ENCODE measurements at regions not wholly inside any gene's neighbourhood (a gene's known extent, or its start where the extent isn't known, plus 50 kb on each side); places are given as distances from the start of the nearest gene placed in this dataset.
"Not testable (repeated sequence)": the region's sequence is repeated elsewhere in the genome, so short reads cannot be mapped to it uniquely, and the experiment has no call there.

DNA sequence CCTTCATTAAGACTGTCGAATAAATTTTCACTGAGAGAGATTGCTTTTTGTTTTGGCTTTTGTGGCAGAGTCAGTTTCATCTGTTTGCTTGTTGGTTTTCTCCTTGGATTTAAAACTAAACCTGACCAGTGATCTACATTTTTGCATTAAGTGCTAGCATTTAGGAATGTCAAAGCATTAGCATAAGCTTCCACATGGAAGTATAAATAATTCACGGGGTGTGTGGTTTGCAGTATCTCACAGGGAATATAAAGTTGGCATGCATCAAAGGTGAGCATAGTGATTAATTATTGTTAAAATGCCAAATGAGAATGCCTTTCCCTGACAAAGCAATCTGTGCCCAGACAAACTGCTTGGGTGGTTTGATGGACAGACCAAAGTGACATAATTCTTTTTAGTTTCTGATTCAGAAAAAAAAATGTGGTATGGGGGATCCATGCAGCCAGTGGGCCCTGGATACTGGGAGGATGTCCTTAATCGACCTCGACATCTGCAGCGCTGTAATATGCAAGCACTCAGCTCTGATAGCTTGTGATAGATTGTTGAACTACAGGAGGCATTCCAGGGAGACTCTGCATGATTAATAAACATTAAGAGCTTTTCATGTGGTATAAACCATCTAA lies 339.3 kb upstream of the POM121L12 start:
- DNase-seq: no peak

DNA sequence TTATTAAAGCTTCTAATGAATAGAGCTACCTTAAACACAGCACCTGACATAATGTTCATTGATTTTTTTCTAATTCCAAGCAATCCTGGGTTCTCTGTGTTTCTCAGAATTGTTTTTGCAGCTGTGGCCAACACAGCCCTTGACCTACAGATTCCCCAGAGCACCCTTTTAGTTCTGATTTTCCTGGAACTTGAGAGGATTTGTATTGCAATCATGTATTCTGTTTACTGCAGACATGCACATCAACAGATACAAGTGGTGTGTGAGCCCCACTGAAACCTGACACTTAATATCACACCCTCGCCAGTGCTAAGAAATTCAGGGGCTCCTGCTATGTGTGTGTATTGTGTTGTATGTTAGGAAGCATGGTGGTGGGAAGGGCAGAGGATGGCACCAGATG lies 344.2 kb upstream of the POM121L12 start:
- no peak for DNase-seq

DNA sequence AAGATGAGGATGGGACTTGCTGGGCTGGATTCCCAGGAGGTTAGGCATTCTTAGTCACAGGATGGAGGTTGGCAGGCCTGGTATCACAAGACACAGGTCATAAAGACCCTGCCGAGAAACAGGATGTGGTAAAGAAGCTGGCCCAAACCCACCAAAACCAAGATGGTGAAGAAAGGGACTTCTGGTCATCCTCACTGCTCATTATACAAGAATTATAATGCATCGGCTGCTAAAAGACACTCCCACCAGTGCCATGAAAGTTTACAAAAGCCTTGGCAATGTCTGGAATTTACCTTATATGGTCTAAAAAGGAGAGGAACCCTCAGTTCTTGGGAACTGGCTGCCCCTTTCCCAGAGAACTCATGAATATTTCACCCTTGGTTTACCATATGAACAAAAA lies 345.5 kb upstream of the POM121L12 start:
- DNase-seq: no peak

DNA sequence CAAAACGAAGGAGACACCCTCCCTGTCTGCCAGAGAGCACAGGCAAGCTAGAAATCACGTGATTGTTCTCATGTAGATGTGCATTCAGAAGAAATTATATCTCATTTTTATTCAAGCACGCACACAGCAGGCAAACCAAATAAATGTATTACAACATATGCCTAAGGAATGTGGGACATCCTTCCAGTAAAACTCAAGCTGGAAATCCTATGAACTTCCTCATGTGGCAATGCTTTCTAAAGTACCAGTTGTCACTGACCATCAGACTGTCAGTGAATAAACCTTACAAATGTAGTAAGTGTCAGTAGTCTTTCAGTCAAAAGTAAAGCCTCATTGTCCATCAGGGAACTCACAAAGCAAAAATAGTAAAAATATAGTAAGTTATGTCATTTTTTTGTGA lies 350.1 kb upstream of the POM121L12 start:
- DNase-seq: no peak

DNA sequence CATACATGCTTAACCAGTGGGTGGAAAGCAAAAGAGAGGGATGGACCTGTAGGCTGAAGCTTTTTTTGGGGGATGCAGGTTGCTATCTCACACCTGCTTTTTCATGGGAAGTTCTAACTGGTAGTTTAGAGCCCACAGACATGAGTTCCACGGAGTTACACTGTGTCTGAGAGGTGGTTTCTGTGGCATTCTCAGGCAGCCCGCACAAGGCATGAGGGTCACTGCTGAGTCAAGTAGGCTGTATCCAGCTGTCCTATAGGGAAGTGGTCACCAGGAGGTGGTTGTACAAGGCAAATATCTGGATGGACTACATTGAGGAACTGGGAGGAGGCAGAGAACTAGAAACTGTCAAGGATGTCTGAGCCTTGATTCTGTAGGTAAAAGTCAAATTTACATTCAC lies 351.0 kb upstream of the POM121L12 start:
- no peak for DNase-seq

DNA sequence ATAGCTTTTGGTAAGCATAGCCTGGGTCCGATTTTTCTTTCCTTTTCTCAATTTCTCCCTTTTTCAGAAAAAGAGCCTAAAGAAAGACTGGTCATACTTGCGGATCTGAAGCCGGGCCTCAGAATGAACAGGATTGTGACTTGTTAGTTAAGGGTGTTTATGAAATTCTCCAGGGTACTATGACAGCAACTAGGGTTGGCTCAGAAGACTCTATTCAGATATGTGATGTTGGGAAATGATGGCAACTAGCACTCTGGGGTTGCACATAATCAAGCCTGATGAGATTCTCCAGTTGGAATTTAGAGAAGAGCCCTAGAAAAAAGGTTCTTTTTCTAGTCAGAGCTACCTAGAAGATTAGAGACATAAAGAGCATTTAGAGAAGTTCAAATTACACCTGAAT lies 352.4 kb upstream of the POM121L12 start:
- DNase-seq: no peak

DNA sequence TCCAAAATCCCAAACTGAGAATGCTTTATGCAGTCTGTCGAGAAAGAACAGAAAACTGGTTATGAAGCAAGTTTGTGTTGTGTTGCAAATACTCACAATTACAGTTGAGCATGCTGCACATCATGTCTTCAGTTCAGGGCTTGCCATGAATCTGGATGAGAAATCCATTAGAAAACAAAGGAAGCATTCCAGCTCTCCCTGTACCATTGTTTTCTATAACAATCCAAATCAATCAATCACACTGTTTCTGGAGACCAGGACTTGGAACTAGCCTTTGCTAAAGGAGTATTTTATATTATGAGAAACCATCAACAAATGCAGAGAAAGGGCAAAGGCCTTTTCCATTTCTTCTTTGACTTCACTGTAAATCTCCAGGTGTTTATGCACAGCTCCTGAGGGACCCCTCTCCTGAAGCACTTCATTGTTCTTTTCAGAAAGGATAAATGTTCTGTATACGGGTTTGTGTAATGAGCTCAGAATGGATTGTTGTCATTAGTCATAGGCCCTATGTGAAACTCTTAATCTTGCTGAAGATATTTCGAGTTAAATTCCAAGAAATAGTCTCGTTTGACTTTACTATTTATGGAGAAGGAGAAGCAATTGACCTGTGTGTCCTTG lies 364.7 kb upstream of the POM121L12 start:
- no peak for DNase-seq

DNA sequence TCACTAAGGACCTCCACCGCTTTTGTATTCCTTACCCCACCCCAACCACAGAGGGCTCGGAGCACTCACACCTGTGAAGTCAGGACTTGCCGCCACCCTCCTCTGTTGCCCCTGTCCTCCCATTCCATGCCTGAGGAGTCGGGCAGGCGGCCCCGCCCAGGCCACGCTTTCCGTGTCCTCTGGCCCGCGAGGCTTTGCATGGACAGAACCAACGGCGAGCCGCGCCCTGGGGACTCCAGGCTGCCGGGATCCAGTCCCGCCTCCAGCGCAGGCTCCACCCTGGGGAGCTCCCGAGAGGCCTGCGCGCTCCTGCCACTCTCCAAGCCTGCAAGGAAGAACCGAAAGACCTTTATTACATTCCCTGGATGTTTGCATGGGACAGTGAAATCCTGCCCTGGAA lies 366.4 kb upstream of the POM121L12 start:
- no peak for DNase-seq

DNA sequence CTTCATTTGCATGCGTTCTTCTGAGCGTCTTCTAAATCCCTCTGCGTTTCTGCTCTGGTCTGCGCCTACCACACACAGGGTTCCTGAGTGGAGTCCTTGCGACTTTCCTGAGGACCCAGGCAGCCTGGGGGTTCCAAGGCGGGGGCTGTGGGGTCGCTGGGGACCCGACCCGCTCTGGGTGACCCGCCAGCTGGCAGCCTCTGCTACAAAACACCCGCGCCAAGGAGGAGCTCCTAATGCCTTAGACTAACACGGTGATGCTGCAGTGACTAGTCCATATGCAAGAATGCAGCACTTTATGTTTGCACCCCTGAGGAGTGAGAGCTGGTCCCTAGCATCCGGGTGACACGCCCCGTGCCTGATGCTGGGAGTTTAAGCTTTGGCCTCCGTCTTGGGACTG lies 367.0 kb upstream of the POM121L12 start:
- DNase-seq: no peak

DNA sequence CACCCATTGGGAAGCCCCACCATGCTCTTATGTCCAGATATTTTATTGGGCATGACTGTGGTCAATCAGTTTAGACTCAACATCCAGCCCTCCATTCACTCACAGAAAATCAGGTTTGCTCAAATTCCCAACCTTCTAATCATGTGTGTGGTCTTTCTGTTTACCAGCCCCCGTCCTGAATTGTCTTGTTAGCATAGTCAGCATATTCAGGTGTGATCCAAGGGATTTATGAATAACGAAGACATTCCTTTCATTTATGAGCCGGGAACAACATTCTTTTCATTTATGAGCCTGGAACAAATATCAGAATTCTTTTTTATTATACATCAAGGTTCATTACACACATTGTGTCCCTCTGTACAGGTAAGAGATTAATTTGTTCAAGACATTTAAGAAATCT lies 376.3 kb upstream of the POM121L12 start:
- DNase-seq: no peak

DNA sequence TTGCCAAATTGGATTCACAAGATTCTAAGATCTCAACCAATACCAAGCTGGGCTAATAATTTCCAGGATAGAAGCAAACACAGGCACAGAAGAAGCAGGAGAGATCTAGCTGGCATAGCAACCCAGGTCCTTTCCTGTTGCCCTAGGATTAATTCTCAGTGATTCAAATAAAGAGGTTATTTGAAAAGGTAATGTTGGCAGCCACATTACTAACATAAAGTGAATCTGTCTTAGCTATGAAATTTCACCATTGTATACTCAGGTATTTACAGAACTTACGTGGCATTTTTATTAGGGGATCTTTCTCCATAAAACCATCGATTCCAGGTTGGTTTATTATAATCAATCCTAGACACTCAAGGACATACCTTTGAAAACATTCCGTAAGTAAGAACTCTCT lies 379.3 kb upstream of the POM121L12 start:
- no peak for DNase-seq

DNA sequence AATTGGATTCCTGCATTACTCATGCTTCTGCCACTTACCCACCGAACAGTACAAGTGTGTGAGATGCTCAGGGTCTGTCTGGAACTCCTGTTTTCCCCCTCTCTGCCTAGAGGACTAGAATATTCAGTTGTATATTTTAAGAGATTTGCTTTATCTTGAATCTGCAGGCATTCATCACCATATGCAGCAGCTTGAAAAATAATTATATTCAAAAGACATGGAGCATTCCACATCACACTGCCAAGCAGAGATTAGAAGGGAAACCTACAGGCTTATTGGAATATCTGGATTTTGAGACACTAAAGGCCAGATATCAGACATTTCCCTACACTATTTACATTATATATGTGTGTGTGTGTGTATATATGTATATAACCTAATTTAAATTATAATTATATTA lies 382.8 kb upstream of the POM121L12 start:
- DNase-seq: no peak

DNA sequence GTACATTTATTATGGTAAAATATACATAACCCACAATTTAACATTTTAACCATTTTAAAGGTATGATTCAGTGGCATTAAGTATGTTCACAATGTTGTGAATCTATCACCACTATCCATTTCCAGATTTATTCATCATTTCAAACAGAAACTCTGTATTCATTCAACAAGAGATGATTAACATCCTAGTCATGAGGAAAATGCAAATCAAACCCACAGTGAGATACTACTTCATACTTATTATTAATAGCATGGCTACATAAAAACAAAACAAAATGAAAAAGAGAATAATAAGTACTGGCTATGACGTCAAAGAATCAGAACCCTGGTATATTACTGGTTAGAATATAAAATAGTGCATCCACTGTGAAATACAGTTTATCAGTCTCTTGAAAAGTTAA lies 386.6 kb upstream of the POM121L12 start:
- no peak for DNase-seq

DNA sequence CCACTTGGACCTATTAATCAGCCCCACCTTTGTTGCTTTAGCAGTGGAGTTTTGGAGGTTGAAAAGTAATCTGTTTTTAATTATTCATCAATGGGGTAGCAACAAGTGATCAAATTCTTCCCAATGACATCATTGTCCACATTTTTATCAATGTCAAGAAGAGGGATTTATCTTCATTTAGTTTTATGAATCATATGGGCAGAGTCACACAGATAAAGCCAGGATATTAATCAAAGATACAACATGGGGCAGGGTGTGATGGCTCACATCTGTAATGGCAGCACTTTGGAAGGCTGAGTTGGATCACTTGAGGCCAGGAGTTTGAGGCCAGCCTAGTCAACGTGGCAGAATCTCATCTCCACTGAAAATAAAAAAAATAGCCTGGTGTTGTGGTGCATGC lies 388.4 kb upstream of the POM121L12 start:
- no peak for DNase-seq

DNA sequence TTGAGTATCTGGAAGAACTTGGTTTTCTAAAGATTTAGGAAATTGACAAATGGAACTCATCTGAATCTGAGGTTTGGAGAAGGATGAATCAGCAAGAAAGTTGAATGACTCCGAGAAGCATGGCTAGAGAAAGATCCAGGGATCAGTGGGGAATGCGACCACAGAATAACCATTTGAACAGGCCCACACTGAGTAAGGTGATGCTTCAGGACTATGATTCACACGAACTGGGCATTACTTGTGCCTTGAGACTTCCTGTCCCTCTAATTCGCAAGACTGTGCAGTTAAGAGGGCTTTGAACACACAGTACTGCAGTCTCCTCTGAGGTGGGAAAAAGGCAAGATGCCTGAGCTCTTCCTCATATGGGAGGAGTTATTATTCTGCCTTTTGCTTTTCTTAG lies 395.5 kb upstream of the POM121L12 start:
- DNase-seq: no peak

DNA sequence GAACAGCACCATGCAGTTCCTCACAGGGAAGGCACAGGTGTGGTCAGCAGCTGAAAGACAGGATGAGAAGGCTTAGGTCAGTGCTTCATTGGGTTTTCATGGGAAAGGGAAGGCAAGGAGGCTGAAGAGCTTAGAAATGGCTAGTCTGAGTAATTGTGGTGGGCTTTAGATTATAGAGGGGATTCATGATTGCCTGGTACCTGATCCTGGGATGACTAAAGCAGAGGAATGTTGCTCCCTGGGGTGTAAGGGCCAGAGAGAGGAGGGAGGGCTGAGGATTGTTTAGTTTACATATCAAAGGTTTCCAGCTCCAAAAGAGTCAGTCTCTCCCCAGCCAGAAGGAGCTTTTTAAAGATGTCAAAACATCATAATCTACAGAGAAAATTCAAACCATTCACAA lies 396.3 kb upstream of the POM121L12 start:
- DNase-seq: no peak

DNA sequence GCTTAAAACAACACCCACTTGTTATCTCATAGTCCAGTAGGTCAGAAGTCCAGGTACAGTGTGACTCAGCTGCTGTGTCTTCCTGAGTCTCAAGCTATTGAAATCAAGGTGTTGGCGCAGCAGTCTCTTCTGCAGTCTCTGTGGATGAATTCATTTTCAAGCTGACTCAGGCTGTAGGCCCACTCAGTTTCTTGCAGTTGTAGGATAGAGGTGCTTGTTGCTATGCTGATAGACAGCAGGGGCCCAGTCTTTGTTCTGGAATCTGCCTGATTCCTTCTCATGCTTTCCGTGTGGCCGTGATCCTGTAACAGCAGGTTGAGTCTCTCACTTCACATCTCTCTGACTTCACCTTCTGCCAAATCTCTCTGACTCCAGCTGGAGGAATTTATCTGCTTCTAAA lies 400.4 kb upstream of the POM121L12 start:
- no peak for DNase-seq

DNA sequence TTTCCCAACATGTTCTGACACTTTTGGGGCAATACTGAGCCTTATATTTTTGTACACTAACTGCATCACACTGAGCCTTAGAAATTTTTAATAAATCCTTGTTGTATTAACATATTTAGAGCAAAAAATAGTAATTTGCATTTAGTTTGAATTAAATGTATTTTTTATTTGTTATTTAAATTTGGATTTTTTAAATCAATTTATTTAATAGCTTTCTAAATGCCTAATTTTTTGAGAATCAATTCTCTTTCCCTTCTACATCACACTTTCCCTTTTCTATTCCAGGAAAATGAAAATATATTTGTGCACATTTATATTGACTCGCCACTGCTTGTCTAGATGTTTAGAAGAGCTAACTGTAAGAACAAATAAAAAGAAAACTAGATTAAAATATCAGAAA lies 414.6 kb upstream of the POM121L12 start:
- no peak for DNase-seq

DNA sequence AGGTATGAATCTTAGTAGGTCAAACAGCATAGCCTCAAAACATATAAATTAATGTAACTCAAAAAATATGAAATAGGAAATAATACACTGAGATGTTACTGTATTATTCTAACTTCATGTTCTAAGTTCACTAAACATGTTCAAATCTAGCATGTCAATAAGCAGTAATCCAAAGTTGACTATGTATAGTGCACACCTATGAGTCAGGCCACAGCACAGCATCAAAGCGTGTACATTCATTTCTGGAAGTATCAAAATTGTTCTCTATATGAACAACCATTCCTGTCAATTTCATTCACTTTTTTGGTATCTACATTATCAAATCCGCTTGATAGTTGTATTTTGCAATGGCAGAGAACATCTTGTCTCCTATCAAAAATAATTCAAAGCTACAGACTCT lies 418.9 kb upstream of the POM121L12 start:
- DNase-seq: no peak

DNA sequence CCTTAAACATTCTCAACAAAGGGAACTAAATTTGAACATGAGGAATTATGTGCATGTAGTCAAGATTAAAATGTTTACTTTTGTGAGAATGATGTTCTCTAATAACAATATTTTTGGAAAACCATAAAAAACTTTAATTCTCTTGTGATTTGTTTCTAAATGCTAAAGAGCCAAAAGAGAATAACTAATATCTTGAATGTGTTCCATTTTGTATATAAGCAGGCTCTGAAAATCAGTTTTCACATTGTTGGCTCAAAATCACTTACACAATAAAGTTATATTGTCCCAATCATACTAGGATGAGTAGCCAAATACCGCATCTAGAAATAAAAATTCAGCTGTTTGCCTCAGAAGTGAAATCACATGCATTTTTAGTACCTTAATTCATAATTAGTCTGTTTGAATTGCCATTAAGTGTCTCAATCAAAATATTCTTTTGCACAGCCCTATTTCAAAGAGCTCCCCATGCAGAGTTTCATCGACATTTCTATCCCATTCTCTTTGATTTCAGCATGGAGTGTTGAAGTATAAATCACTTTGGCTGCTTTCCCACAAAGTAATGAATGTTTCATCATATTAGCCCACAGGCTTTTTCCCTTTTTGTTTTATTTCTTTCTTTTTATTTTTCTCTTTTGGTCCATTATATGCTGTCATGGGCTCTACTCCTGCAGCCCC lies 420.3 kb upstream of the POM121L12 start:
- no peak for DNase-seq

DNA sequence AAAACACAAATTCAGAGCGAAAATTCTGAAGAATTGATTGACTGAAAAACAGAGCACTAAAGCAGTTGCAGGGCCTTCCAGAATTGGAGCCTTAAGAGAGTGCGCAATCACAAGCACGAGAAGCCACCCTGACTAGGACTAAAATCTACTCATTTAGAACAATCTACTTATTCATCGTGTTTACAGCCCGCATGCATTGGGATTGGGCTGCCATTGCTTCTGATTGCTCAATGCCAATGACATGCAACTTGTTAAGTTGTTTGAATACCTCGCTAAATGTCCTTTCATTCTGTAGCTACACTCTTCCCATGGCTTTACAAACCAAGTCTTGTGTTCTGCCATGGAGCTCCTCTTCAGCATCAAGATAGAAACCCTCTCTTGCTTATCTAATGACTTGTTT lies 425.9 kb upstream of the POM121L12 start:
- DNase-seq: no peak

DNA sequence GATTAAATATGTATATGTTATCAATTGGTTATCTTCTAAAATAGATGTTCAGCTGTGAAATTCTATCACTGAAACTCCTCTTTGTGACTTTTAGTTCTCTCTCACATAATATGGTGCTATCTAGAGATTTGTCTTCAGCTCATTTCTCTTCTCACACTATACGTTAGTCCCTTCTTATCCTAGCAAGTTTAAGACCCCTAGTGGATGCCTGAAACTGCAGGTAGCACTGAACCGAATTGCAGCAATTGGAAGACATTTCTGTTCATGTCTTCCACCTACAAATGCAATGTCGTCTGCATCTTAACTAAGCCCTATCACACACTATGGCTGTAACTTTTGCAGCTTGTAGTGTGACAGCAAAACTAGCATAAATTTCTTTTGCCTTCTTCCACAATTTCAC lies 442.7 kb upstream of the POM121L12 start:
- DNase-seq: no peak

DNA sequence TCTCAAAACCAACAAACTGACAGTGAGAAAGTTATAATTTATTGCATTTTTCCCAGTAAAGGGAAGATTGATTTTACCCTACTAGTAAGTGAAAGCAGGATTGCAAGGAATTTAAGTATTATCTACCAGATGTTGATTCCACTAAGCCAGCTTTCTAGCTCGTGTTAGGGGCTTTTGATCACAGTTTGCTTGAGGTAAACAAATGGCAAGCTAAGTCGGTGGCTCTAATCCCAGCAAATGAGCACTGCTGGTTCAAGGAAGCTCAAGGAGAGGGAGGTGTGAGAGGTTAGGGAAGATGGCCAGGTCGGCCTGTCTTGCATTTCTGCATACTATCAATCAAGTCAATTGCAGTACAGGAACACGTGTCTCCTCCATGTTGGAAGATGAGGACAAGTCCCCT lies 448.7 kb upstream of the POM121L12 start:
- DNase-seq: no peak

DNA sequence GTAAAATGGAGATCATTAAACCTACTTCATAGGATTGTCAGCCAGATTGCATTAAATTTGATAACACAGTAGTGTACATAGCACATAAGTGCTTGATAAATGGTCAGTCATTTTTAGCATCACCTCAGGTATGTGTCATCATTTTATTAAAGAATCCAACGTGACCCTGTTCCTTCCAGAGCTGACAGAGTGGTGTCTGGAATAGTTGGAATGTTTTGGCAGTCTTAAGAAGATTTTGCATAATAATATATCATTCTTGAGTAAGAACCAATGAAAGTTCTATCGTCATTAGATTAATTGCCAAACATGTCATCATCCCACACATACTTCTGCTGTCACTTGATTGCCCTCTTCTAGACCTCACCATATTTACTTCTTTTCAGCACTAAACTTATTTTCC lies 451.4 kb upstream of the POM121L12 start:
- no peak for DNase-seq

DNA sequence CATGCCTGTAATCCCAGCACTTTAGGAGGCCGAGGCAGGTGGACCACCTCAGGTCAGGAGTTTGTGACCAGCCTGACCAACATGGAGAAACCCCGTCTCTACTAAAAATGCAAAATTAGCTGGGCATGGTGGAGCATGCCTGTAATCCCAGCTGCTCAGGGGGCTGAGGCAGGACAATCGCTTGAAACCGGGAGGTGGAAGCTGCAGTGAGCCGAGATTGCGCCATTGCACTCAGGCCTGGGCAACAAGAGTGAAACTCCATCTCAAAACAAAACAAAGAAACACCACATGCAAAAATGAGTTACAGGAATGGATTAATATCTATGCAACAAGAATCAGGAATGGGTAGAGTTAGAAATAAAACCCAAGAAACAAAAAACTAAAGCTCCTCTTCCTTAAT lies 462.3 kb upstream of the POM121L12 start:
- DNase-seq: not testable (repeated sequence)
